ENCODE measurements at regions not wholly inside any gene's neighbourhood (a gene's known extent, or its start where the extent isn't known, plus 50 kb on each side); places are given as distances from the start of the nearest gene placed in this dataset.
"Not testable (repeated sequence)": the region's sequence is repeated elsewhere in the genome, so short reads cannot be mapped to it uniquely, and the experiment has no call there.

- not testable (repeated sequence) for H3K4me3 ChIP-seq (ENCODE audit: low read depth, low read length); H3K4me1 ChIP-seq (ENCODE audit: control insufficient read depth, insufficient read depth, low read length); H3K9ac ChIP-seq (ENCODE audit: low read depth, low read length); H3K27ac ChIP-seq (ENCODE audit: low read depth, low read length); H3K9me3 ChIP-seq (ENCODE audit: control insufficient read depth, insufficient read depth, low read length); H3K36me3 ChIP-seq (ENCODE audit: control insufficient read depth, insufficient read depth, low read length); H3K27me3 ChIP-seq (ENCODE audit: control insufficient read depth, insufficient read depth, low read length)
These were observed 418.8 kb downstream of the DTWD2 start for GRCh38 chr5:118569596-118569995.

GRCh38 chr5:118565335-118565971 lies 422.9 kb downstream of the DTWD2 start:
- H3K4me3 ChIP-seq (ENCODE audit: low read depth, low read length), result no peak overlapping the region
- no peak overlapping the region for H3K9ac ChIP-seq (ENCODE audit: low read depth, low read length)
- H3K36me3 ChIP-seq (ENCODE audit: control insufficient read depth, insufficient read depth, low read length), result no peaks in the 10 kb centered on the region
- H3K9me3 ChIP-seq (ENCODE audit: control insufficient read depth, insufficient read depth, low read length), result no peaks in the 10 kb centered on the region
- no peaks in the 10 kb centered on the region for H3K4me1 ChIP-seq (ENCODE audit: control insufficient read depth, insufficient read depth, low read length)
- no peak overlapping the region for H3K27ac ChIP-seq (ENCODE audit: low read depth, low read length)
- H3K27me3 ChIP-seq (ENCODE audit: control insufficient read depth, insufficient read depth, low read length), result no peaks in the 10 kb centered on the region

GRCh38 chr5:118561971-118562370 lies 426.4 kb downstream of the DTWD2 start:
- Histone ChIP-seq H3K27me3 (ENCODE audit: control insufficient read depth, insufficient read depth, low read length) (no peaks in the 10 kb centered on the region), H3K9me3 (ENCODE audit: control insufficient read depth, insufficient read depth, low read length) (no peaks in the 10 kb centered on the region)

GRCh38 chr5:118561235-118561634 lies 427.1 kb downstream of the DTWD2 start:
- no peak overlapping the region for H3K9ac ChIP-seq (ENCODE audit: low read depth, low read length)
- no peaks in the 10 kb centered on the region for H3K27me3 ChIP-seq (ENCODE audit: control insufficient read depth, insufficient read depth, low read length)
- H3K4me3 ChIP-seq (ENCODE audit: low read depth, low read length), result no peak overlapping the region
- no peak overlapping the region for H3K27ac ChIP-seq (ENCODE audit: low read depth, low read length)
- no peaks in the 10 kb centered on the region for H3K9me3 ChIP-seq (ENCODE audit: control insufficient read depth, insufficient read depth, low read length)
- H3K36me3 ChIP-seq (ENCODE audit: control insufficient read depth, insufficient read depth, low read length), result no peaks in the 10 kb centered on the region
- H3K4me1 ChIP-seq (ENCODE audit: control insufficient read depth, insufficient read depth, low read length), result 0 out of 2 replicates have a peak, but pooled peaks cover 3% of the 10 kb centered on the region

More at GRCh38 chr5:118561971-118562370, 426.4 kb downstream of the DTWD2 start:
- Histone ChIP-seq H3K36me3 (ENCODE audit: control insufficient read depth, insufficient read depth, low read length) (no peaks in the 10 kb centered on the region), H3K27ac (ENCODE audit: low read depth, low read length) (no peak overlapping the region), H3K9ac (ENCODE audit: low read depth, low read length) (no peak overlapping the region), H3K4me3 (ENCODE audit: low read depth, low read length) (no peak overlapping the region), H3K4me1 (ENCODE audit: control insufficient read depth, insufficient read depth, low read length) (0 out of 2 replicates have a peak, but pooled peaks cover 3% of the 10 kb centered on the region)

- Histone ChIP-seq H3K4me3 (ENCODE audit: low read depth, low read length) (no peak overlapping the region), H3K9ac (ENCODE audit: low read depth, low read length) (no peak overlapping the region), H3K9me3 (ENCODE audit: control insufficient read depth, insufficient read depth, low read length) (no peaks in the 10 kb centered on the region), H3K36me3 (ENCODE audit: control insufficient read depth, insufficient read depth, low read length) (no peaks in the 10 kb centered on the region), H3K4me1 (ENCODE audit: control insufficient read depth, insufficient read depth, low read length) (0 out of 2 replicates have a peak, but pooled peaks cover 6% of the 10 kb centered on the region), H3K27me3 (ENCODE audit: control insufficient read depth, insufficient read depth, low read length) (no peaks in the 10 kb centered on the region), H3K27ac (ENCODE audit: low read depth, low read length) (no peak overlapping the region)
These were observed 429.5 kb downstream of the DTWD2 start for GRCh38 chr5:118558871-118559270.

- H3K27ac ChIP-seq (ENCODE audit: low read depth, low read length), result no peak overlapping the region
- 0 out of 2 replicates have a peak, but pooled peaks cover 6% of the 10 kb centered on the region for H3K4me1 ChIP-seq (ENCODE audit: control insufficient read depth, insufficient read depth, low read length)
- no peaks in the 10 kb centered on the region for H3K9me3 ChIP-seq (ENCODE audit: control insufficient read depth, insufficient read depth, low read length)
- H3K9ac ChIP-seq (ENCODE audit: low read depth, low read length), result no peak overlapping the region
- H3K4me3 ChIP-seq (ENCODE audit: low read depth, low read length), result no peak overlapping the region
- no peaks in the 10 kb centered on the region for H3K36me3 ChIP-seq (ENCODE audit: control insufficient read depth, insufficient read depth, low read length)
- no peaks in the 10 kb centered on the region for H3K27me3 ChIP-seq (ENCODE audit: control insufficient read depth, insufficient read depth, low read length)
These were observed 431.1 kb downstream of the DTWD2 start for GRCh38 chr5:118557251-118557661.

GRCh38 chr5:118556792-118557191 lies 431.6 kb downstream of the DTWD2 start:
- H3K9me3 ChIP-seq (ENCODE audit: control insufficient read depth, insufficient read depth, low read length), result no peaks in the 10 kb centered on the region
- H3K27ac ChIP-seq (ENCODE audit: low read depth, low read length), result no peak overlapping the region
- no peak overlapping the region for H3K4me3 ChIP-seq (ENCODE audit: low read depth, low read length)
- no peaks in the 10 kb centered on the region for H3K27me3 ChIP-seq (ENCODE audit: control insufficient read depth, insufficient read depth, low read length)
- H3K4me1 ChIP-seq (ENCODE audit: control insufficient read depth, insufficient read depth, low read length), result 0 out of 2 replicates have a peak, but pooled peaks cover 6% of the 10 kb centered on the region
- no peak overlapping the region for H3K9ac ChIP-seq (ENCODE audit: low read depth, low read length)
- H3K36me3 ChIP-seq (ENCODE audit: control insufficient read depth, insufficient read depth, low read length), result no peaks in the 10 kb centered on the region

- H3K27me3 ChIP-seq (ENCODE audit: control insufficient read depth, insufficient read depth, low read length), result no peaks in the 10 kb centered on the region
- no peaks in the 10 kb centered on the region for H3K36me3 ChIP-seq (ENCODE audit: control insufficient read depth, insufficient read depth, low read length)
- H3K9ac ChIP-seq (ENCODE audit: low read depth, low read length), result no peak overlapping the region
- no peak overlapping the region for H3K27ac ChIP-seq (ENCODE audit: low read depth, low read length)
- no peaks in the 10 kb centered on the region for H3K9me3 ChIP-seq (ENCODE audit: control insufficient read depth, insufficient read depth, low read length)
- 0 out of 2 replicates have a peak, but pooled peaks cover 6% of the 10 kb centered on the region for H3K4me1 ChIP-seq (ENCODE audit: control insufficient read depth, insufficient read depth, low read length)
- no peak overlapping the region for H3K4me3 ChIP-seq (ENCODE audit: low read depth, low read length)
These were observed 432.6 kb downstream of the DTWD2 start for GRCh38 chr5:118555727-118556126.

GRCh38 chr5:118554981-118555380 lies 433.4 kb downstream of the DTWD2 start:
- Histone ChIP-seq H3K9ac (ENCODE audit: low read depth, low read length) (no peak overlapping the region), H3K27ac (ENCODE audit: low read depth, low read length) (no peak overlapping the region), H3K9me3 (ENCODE audit: control insufficient read depth, insufficient read depth, low read length) (no peaks in the 10 kb centered on the region), H3K27me3 (ENCODE audit: control insufficient read depth, insufficient read depth, low read length) (no peaks in the 10 kb centered on the region), H3K36me3 (ENCODE audit: control insufficient read depth, insufficient read depth, low read length) (no peaks in the 10 kb centered on the region), H3K4me1 (ENCODE audit: control insufficient read depth, insufficient read depth, low read length) (0 out of 2 replicates have a peak, but pooled peaks cover 6% of the 10 kb centered on the region), H3K4me3 (ENCODE audit: low read depth, low read length) (no peak overlapping the region)

- no peak overlapping the region for H3K4me3 ChIP-seq (ENCODE audit: low read depth, low read length)
- H3K36me3 ChIP-seq (ENCODE audit: control insufficient read depth, insufficient read depth, low read length), result no peaks in the 10 kb centered on the region
- no peak overlapping the region for H3K27ac ChIP-seq (ENCODE audit: low read depth, low read length)
- no peaks in the 10 kb centered on the region for H3K9me3 ChIP-seq (ENCODE audit: control insufficient read depth, insufficient read depth, low read length)
- no peak overlapping the region for H3K9ac ChIP-seq (ENCODE audit: low read depth, low read length)
- H3K27me3 ChIP-seq (ENCODE audit: control insufficient read depth, insufficient read depth, low read length), result no peaks in the 10 kb centered on the region
- H3K4me1 ChIP-seq (ENCODE audit: control insufficient read depth, insufficient read depth, low read length), result 0 out of 2 replicates have a peak, but pooled peaks cover 6% of the 10 kb centered on the region
These were observed 434.1 kb downstream of the DTWD2 start for GRCh38 chr5:118554241-118554640.

GRCh38 chr5:118553662-118554061 lies 434.7 kb downstream of the DTWD2 start:
- Histone ChIP-seq H3K4me3 (ENCODE audit: low read depth, low read length) (no peak overlapping the region), H3K36me3 (ENCODE audit: control insufficient read depth, insufficient read depth, low read length) (no peaks in the 10 kb centered on the region), H3K27me3 (ENCODE audit: control insufficient read depth, insufficient read depth, low read length) (no peaks in the 10 kb centered on the region), H3K4me1 (ENCODE audit: control insufficient read depth, insufficient read depth, low read length) (0 out of 2 replicates have a peak, but pooled peaks cover 6% of the 10 kb centered on the region), H3K9ac (ENCODE audit: low read depth, low read length) (no peak overlapping the region), H3K9me3 (ENCODE audit: control insufficient read depth, insufficient read depth, low read length) (no peaks in the 10 kb centered on the region), H3K27ac (ENCODE audit: low read depth, low read length) (no peak overlapping the region)
